OCI-LY7 (cell line): ENCODE measurements at regions not wholly inside any gene's neighbourhood (a gene's known extent, or its start where the extent isn't known, plus 50 kb on each side); places are given as distances from the start of the nearest gene placed in this dataset.

Experiments
- BruUV-seq: library from RNA; stranded (reverse); fragments of 400-500 nt; replicated peaks from 2 replicates; lab custom pipeline; 2021; lab: Mats Ljungman, UMichigan
- CTCF ChIA-PET: fragments of 300-600 bp; sonication (Branson Sonifier 250); formaldehyde crosslinking; loops from one replicate; lab custom pipeline; 2022; ENCODE audit warnings: antibody characterized with exemption; ENCODE audit not compliant: unreplicated experiment; lab: Charles Lee
- POLR2A ChIA-PET: fragments of 300-600 bp; sonication (Branson Sonifier 250); formaldehyde crosslinking; loops from one replicate; lab custom pipeline; 2022; ENCODE audit warnings: antibody characterized with exemption; lab: Charles Lee
- DNase-seq: peaks from one replicate; pipeline ENCODE4 v3.0.0-alpha.2; 2015; ENCODE audit warnings: low spot score
- H2AFZ ChIP-seq: fragments of 200-600 bp; sonication (generic), shearing (Covaris generic); 2 replicates; pipeline ENCODE4 v1.6.1; 2014; ENCODE audit warnings: mild to moderate bottlenecking, antibody characterized with exemption, low read length, moderate library complexity
- H3K27ac ChIP-seq: fragments of 200-600 bp; sonication (generic); 2 replicates; pipeline ENCODE4 v1.5.1; 2014; ENCODE audit warnings: mixed run types, low read depth, mild to moderate bottlenecking, moderate library complexity, low read length, inconsistent platforms; ENCODE audit not compliant: poor library complexity, severe bottlenecking
- H3K36me3 ChIP-seq: fragments of 200-600 bp; sonication (generic); 2 replicates; pipeline ENCODE4 v1.6.1; 2014; ENCODE audit warnings: mild to moderate bottlenecking, antibody characterized with exemption, low read length, moderate library complexity, mixed read lengths; ENCODE audit not compliant: insufficient read depth
- H3K4me1 ChIP-seq: fragments of 200-600 bp; sonication (generic); 2 replicates; pipeline ENCODE4 v1.5.1; 2014; ENCODE audit warnings: mild to moderate bottlenecking, low read length; ENCODE audit not compliant: insufficient read depth, poor library complexity, severe bottlenecking
- H3K4me2 ChIP-seq: fragments of 200-600 bp; sonication (generic); 2 replicates; pipeline ENCODE4 v1.6.1; 2014; ENCODE audit warnings: mild to moderate bottlenecking, low read length
- H3K4me3 ChIP-seq: fragments of 200-600 bp; sonication (generic); 2 replicates; pipeline ENCODE4 v1.5.1; 2014; ENCODE audit warnings: mild to moderate bottlenecking, low read depth, low read length; ENCODE audit not compliant: poor library complexity, severe bottlenecking
- H3K79me2 ChIP-seq: fragments of 200-600 bp; sonication (generic); 2 replicates; pipeline ENCODE4 v1.6.1; 2016; ENCODE audit warnings: low read depth, mild to moderate bottlenecking, low read length, moderate library complexity, mixed read lengths; ENCODE audit not compliant: insufficient read depth
- H3K9me2 ChIP-seq: fragments of 200-600 bp; sonication (generic); 2 replicates; pipeline ENCODE4 v1.6.1; 2016; ENCODE audit warnings: mild to moderate bottlenecking, low read length, mixed read lengths; ENCODE audit not compliant: insufficient read depth
- H3K9me3 ChIP-seq: fragments of 200-600 bp; sonication (generic); 2 replicates; pipeline ENCODE4 v1.6.1; 2014; ENCODE audit warnings: mild to moderate bottlenecking, mixed run types, low read length, mixed read lengths
- H4K20me1 ChIP-seq: fragments of 200-600 bp; sonication (generic); 2 replicates; pipeline ENCODE4 v1.6.1; 2014; ENCODE audit warnings: mild to moderate bottlenecking, antibody characterized with exemption, low read length, moderate library complexity, mixed read lengths; ENCODE audit not compliant: insufficient read depth
- EZH2phosphoT487 ChIP-seq: fragments of 200-600 bp; sonication (generic); IDR thresholded peaks from 2 replicates; pipeline ENCODE4 v1.6.1; 2018; ENCODE audit warnings: low read depth, borderline replicate concordance, mild to moderate bottlenecking, mixed run types, antibody characterized with exemption, low read length, moderate library complexity, mixed read lengths
- intact Hi-C: fragments of 100-400 bp; cut with micrococcal nuclease; formaldehyde crosslinking; loops from one replicate; pipeline ENCODE4 v1.10.0; 2022; ENCODE audit not compliant: unreplicated experiment
- TF ChIP-seq, protein P1 (sequence below): fragments of 200-600 bp; sonication (generic); conservative IDR thresholded peaks from 2 replicates; pipeline ENCODE4 v1.5.1; 2014; ENCODE audit warnings: mild to moderate bottlenecking, antibody characterized with exemption, low read length, moderate library complexity, mixed read lengths

DNA sequence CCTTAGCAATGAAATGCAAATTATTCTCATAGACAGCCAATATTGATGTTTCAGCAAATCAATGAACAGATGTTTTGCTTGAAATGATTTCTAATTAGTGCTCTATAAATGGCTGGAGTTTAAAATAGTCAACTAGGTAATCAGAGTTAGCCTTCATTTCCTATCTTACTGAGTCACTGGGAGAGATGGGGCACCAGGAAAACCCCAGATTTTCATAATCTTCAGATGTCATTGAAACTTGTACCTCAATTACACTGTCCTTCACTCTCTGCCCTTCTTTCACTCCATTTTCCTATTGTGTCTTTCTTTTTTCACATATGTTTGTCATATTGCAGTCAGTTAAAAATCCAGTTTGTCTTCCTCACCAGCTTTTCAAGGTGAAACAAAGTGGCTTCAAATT lies 92.7 kb downstream of the C12orf75 start:
- Histone ChIP-seq H2AFZ (no peak overlapping the region), H4K20me1 (no peaks in the 10 kb centered on the region), H3K79me2 (no peaks in the 10 kb centered on the region), H3K9me2 (no peaks in the 10 kb centered on the region; the same call in 1 of the 2 replicates), H3K36me3 (no peaks in the 10 kb centered on the region), H3K4me2 (no peak overlapping the region), H3K9me3 (no peaks in the 10 kb centered on the region), H3K4me1 (no peaks in the 10 kb centered on the region), H3K27ac (no peak overlapping the region), H3K4me3 (no peak overlapping the region)
- no peak for DNase-seq
- CTCF ChIA-PET, result no interaction called here
- POLR2A ChIA-PET, result interaction anchor here (0.7 kb wide), 1 partner anchor 187 kb away, joined by 3 read pairs; the partner anchor contains the start of gene APPL2
- TF ChIP-seq EZH2phosphoT487, result no peak
- BruUV-seq, result no TSS peak
- intact Hi-C loops, result no loop called here

DNA sequence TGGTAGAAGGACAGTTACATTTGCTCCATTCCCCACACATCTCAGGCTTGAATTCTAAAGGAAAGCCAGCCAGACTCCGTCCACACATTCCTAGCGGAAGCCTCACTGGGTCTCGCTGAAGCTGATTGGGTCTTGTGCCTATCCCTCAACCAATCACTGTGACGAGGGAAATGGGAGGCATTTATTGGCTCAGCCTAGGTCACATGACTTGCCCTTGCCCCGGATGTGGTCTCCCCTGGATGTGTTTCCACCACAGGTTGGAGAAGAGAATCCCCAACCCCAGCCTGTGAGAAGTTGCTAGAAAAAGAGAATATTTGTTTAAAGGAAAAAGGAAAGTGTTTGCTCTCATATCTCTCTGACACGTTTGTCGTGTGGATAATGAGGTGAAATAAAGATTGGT lies 93.4 kb downstream of the C12orf75 start:
- Histone ChIP-seq H2AFZ (no peak overlapping the region), H3K4me2 (no peak overlapping the region), H3K9me3 (no peaks in the 10 kb centered on the region), H3K4me3 (no peak overlapping the region), H4K20me1 (no peaks in the 10 kb centered on the region), H3K79me2 (no peaks in the 10 kb centered on the region), H3K9me2 (no peaks in the 10 kb centered on the region; the same call in 1 of the 2 replicates), H3K4me1 (no peaks in the 10 kb centered on the region), H3K36me3 (no peaks in the 10 kb centered on the region), H3K27ac (no peak overlapping the region)
- TF ChIP-seq, protein P1, sequence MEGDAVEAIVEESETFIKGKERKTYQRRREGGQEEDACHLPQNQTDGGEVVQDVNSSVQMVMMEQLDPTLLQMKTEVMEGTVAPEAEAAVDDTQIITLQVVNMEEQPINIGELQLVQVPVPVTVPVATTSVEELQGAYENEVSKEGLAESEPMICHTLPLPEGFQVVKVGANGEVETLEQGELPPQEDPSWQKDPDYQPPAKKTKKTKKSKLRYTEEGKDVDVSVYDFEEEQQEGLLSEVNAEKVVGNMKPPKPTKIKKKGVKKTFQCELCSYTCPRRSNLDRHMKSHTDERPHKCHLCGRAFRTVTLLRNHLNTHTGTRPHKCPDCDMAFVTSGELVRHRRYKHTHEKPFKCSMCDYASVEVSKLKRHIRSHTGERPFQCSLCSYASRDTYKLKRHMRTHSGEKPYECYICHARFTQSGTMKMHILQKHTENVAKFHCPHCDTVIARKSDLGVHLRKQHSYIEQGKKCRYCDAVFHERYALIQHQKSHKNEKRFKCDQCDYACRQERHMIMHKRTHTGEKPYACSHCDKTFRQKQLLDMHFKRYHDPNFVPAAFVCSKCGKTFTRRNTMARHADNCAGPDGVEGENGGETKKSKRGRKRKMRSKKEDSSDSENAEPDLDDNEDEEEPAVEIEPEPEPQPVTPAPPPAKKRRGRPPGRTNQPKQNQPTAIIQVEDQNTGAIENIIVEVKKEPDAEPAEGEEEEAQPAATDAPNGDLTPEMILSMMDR, result no peak
- no peak for TF ChIP-seq EZH2phosphoT487
- BruUV-seq, result no TSS peak
- CTCF ChIA-PET, result no interaction called here
- DNase-seq, result no peak
- POLR2A ChIA-PET, result interaction anchor here (0.7 kb wide), 1 partner anchor 188 kb away, joined by 3 read pairs; the partner anchor contains the start of gene APPL2
- intact Hi-C loops, result no loop called here

DNA sequence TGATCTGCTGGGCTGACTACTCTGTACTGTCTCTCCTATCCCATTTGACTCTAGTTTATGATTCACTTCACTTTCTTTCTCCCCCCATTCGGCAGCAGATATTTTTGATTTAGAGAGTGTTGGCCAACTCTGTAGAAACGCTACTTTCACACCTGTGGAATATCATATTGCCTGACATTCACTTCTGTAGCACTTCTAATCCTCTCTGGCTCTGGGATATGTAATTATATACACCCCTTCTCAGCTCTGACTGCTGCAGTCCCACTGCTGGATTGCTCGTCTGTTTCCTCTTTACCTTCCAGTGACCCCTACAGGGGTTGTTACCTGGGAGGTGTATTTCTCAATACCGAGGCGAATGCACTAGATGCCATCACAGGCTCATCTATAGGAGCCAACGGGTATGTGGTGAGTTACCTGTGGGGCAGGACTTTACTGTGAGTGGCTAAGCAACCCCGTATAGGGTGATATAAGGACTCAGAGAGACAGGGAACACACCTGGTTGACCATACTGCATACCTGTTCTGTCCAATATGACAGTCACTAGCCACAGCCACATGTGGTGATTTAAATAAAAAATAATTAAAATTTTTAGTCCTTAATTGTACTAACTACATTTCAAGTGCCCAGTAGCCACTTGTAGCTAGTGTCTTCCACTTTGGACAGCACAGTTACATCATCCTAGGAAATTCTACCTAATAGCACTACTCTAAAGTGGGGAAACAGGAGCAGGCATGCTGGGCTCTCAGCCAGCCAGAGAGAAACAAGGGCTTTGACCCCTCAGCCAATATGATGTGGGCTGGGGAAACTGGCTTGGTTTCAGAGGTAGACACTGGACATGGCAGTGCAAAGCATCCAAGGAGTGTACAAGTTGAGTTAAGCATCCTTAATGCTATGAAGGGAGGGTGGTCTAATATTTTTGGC lies 95.0 kb downstream of the C12orf75 start:
- intact Hi-C loops, result no loop called here
- BruUV-seq, result no TSS peak
- no peak overlapping the region for H3K27ac ChIP-seq
- ChIA-PET POLR2A (interaction anchor here (0.7 kb wide), 1 partner anchor 124 kb away, joined by 3 read pairs; no protein-coding TSS in a partner anchor), CTCF (no interaction called here)
- H3K79me2 ChIP-seq, result no peaks in the 10 kb centered on the region
- no peaks in the 10 kb centered on the region; the same call in 1 of the 2 replicates for H3K9me2 ChIP-seq
- no peak overlapping the region for H3K4me2 ChIP-seq
- H2AFZ ChIP-seq, result no peak overlapping the region
- no peaks in the 10 kb centered on the region for H3K9me3 ChIP-seq
- no peak overlapping the region for H3K4me3 ChIP-seq
- no peaks in the 10 kb centered on the region for H3K4me1 ChIP-seq
- no peaks in the 10 kb centered on the region for H3K36me3 ChIP-seq
- TF ChIP-seq, protein P1, result no peak
- no peak for TF ChIP-seq EZH2phosphoT487
- no peaks in the 10 kb centered on the region for H4K20me1 ChIP-seq
- DNase-seq, result no peak
